ENCODE measurements at regions not wholly inside any gene's neighbourhood (a gene's known extent, or its start where the extent isn't known, plus 50 kb on each side); places are given as distances from the start of the nearest gene placed in this dataset.
A peak's percentile ranks its signal among the peaks of the same experiment; 100 is the strongest.

GRCh38 chr7:48806731-48807130, 117.6 kb upstream of the CDC14C start:
- WGBS (ENCODE audit: missing lambda C conversion rate) = 12% methylated on average over 4 of the region's 4 CpGs
- ChIA-PET POLR2A (no interaction called here), CTCF (interaction anchor here (1.1 kb wide), 1 partner anchor 14 kb away, joined by 3 read pairs; no protein-coding TSS in a partner anchor)
- FAIRE-seq (no peak), DNase-seq (ENCODE audit: low read depth in 1 of 2, low spot score in 1 of 2) (no peak), ATAC-seq (no peak)
- no peak for TF ChIP-seq E2F6 (IDR thresholded peaks at IDR 0.05; ENCODE audit: borderline replicate concordance, low read depth)
- TF ChIP-seq SMC3 (IDR thresholded peaks at IDR 0.05) = no peak
- TF ChIP-seq CHD4 (IDR thresholded peaks at IDR 0.05; ENCODE audit: borderline replicate concordance) = no peak
- TF ChIP-seq TFCP2L1 (CRISPR knock-in tag; IDR thresholded peaks at IDR 0.05) = no peak
- no peak for TF ChIP-seq RFX5 (IDR thresholded peaks at IDR 0.05)
- no peak for TF ChIP-seq HOXB5 (CRISPR knock-in tag; IDR thresholded peaks at IDR 0.05)
- TF ChIP-seq ZC3H11A (IDR thresholded peaks at IDR 0.05) = no peak
- no peak for TF ChIP-seq TP53 (CRISPR knock-in tag; IDR thresholded peaks at IDR 0.05)
- TF ChIP-seq RAD21 (conservative IDR thresholded peaks at IDR 0.05 in 1 of 2, IDR thresholded peaks at IDR 0.05 in 1 of 2) = no peak
- no peak for TF ChIP-seq CTCF (IDR thresholded peaks at IDR 0.05)
- no peak for TF ChIP-seq FOSL2 (IDR thresholded peaks at IDR 0.05)
- no peak for TF ChIP-seq FOSL2 (CRISPR knock-in tag; IDR thresholded peaks at IDR 0.05)
- TF ChIP-seq HOXA7 (CRISPR knock-in tag; IDR thresholded peaks at IDR 0.05) = no peak
- TF ChIP-seq HES2 (IDR thresholded peaks at IDR 0.05) = no peak
- TF ChIP-seq HDAC2 (IDR thresholded peaks at IDR 0.05) = no peak
- no peak for TF ChIP-seq ZFP36 (IDR thresholded peaks at IDR 0.05; ENCODE audit: borderline replicate concordance, partially characterized antibody)
- TF ChIP-seq, protein P1, sequence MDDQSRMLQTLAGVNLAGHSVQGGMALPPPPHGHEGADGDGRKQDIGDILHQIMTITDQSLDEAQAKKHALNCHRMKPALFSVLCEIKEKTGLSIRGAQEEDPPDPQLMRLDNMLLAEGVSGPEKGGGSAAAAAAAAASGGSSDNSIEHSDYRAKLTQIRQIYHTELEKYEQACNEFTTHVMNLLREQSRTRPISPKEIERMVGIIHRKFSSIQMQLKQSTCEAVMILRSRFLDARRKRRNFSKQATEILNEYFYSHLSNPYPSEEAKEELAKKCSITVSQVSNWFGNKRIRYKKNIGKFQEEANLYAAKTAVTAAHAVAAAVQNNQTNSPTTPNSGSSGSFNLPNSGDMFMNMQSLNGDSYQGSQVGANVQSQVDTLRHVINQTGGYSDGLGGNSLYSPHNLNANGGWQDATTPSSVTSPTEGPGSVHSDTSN (IDR thresholded peaks at IDR 0.05) = no peak
- TF ChIP-seq NR3C1 (IDR thresholded peaks at IDR 0.05) = no peak
- no peak for TF ChIP-seq NPAS2 (CRISPR knock-in tag; IDR thresholded peaks at IDR 0.05; ENCODE audit: borderline replicate concordance)
- Histone ChIP-seq H3K27ac (no peak overlapping the region), H3K4me2 (no peak overlapping the region), H3K9me3 (no peaks in the 10 kb centered on the region), H3K4me3 (no peak overlapping the region), H3K4me1 (no peaks in the 10 kb centered on the region)

DNA sequence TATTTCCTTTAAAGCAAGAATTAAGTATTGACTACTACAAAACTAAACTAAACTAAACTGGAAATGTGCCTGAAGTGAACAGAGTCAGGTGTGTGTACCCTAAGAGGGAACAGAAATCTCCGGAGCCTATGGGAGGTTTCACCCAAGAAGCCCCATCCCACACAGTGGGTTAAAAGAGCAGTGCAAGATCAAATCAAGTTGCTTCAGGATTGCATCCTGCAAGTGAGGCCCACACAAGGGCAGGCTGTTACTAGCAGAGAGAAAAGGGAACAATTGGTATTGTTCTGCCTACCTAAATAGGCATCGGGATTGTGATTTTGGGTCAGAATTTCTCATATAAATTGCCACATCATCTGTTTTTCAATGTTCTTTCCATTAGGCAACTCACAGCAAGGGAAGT, 113.3 kb upstream of the CDC14C start:
- no peaks in the 10 kb centered on the region for H3K9me3 ChIP-seq
- H3K27ac ChIP-seq = no peak overlapping the region
- CTCF ChIA-PET = no interaction called here
- 6% methylated on average over 2 of the region's 2 CpGs for WGBS (ENCODE audit: missing lambda C conversion rate)
- H3K4me1 ChIP-seq = no peaks in the 10 kb centered on the region
- H3K4me2 ChIP-seq = no peak overlapping the region
- H3K4me3 ChIP-seq = no peak overlapping the region
- ATAC-seq = no peak
- POLR2A ChIA-PET = no interaction called here
- no peak for FAIRE-seq
- TF ChIP-seq POLR2A (IDR thresholded peaks at IDR 0.05; ENCODE audit: low read length) (no peak), MAFK (IDR thresholded peaks at IDR 0.05; ENCODE audit: partially characterized antibody) (peak; percentile 46)
- DNase-seq (ENCODE audit: low read depth in 1 of 2, low spot score in 1 of 2) = no peak

DNA sequence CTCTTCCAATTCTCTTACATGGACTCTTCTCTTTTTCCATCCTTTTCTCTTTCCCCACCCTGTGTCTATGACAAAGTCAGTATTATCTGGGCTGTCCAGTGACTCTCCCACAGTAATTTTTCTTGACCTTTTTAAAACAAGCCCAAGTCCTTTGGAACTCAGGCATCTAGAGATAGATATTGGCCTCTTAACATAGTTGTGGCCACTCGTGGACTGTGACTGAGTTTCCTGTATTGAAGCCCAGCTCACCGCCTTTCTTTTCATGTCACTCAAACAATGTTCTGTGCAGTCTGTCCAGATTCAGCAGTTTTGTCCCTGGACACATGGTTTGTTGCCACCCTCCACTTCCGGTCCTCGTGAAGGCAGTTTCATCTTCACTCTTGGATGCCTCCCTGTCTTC, 110.9 kb upstream of the CDC14C start:
- Histone ChIP-seq H3K4me1 (no peaks in the 10 kb centered on the region), H3K9me3 (no peaks in the 10 kb centered on the region), H3K4me2 (no peak overlapping the region), H3K27ac (no peak overlapping the region), H3K4me3 (no peak overlapping the region)
- CTCF ChIA-PET = no interaction called here
- WGBS (ENCODE audit: missing lambda C conversion rate) = 13% methylated on average over 4 of the region's 4 CpGs
- ATAC-seq (no peak), FAIRE-seq (no peak), DNase-seq (ENCODE audit: low read depth in 1 of 2, low spot score in 1 of 2) (no peak)
- POLR2A ChIA-PET = no interaction called here
- no peak for TF ChIP-seq ZSCAN20 (CRISPR knock-in tag; IDR thresholded peaks at IDR 0.05)
- no peak for TF ChIP-seq HOXB5 (CRISPR knock-in tag; IDR thresholded peaks at IDR 0.05)
- TF ChIP-seq REST (IDR thresholded peaks at IDR 0.05) = no peak
- TF ChIP-seq HEYL (CRISPR knock-in tag; IDR thresholded peaks at IDR 0.05) = no peak
- TF ChIP-seq KDM1A (IDR thresholded peaks at IDR 0.05; ENCODE audit: low read depth) = no peak
- TF ChIP-seq MYC (IDR thresholded peaks at IDR 0.05; ENCODE audit: borderline replicate concordance, low read length) = no peak
- TF ChIP-seq RCOR1 (IDR thresholded peaks at IDR 0.05; ENCODE audit: low read depth, low read length) = no peak
- no peak for TF ChIP-seq HOXB13 (CRISPR knock-in tag; IDR thresholded peaks at IDR 0.05; ENCODE audit: low read depth)
- TF ChIP-seq CTCF (IDR thresholded peaks at IDR 0.05) = no peak

Data from A549 (cell line).